HepG2 (cell line): ENCODE measurements at regions not wholly inside any gene's neighbourhood (a gene's known extent, or its start where the extent isn't known, plus 50 kb on each side); places are given as distances from the start of the nearest gene placed in this dataset.

Experiments used
- AGO2 ChIP-seq: fragments of 200-400 bp; formaldehyde crosslinking; optimal IDR thresholded peaks from 2 replicates; pipeline ENCODE3; 2017; ENCODE audit warnings: mild to moderate bottlenecking, low read depth, low read length, moderate library complexity
- ATAD3A ChIP-seq: sonication (generic); formaldehyde crosslinking; IDR thresholded peaks from 2 replicates; pipeline ENCODE4 v1.4.0; 2020; ENCODE audit warnings: missing genetic modification reagents
- ATRX ChIP-seq: sonication (generic); formaldehyde crosslinking; IDR thresholded peaks from 2 replicates; pipeline ENCODE4 v1.4.0; 2020; ENCODE audit warnings: missing genetic modification reagents, borderline replicate concordance
- BCL6 ChIP-seq: IDR thresholded peaks from 2 replicates; pipeline ENCODE4 v1.6.1; 2016; ENCODE audit warnings: missing genetic modification reagents, missing compliant biosample characterization
- GABPA ChIP-seq, 2 experiments: IDR thresholded peaks; 2 replicates each; pipeline ENCODE4 v1.6.1; 2011 to 2016; ENCODE audit warnings: low read depth in 2 of 2, low read length in 1 of 2, missing biosample characterization in 1 of 2, missing genetic modification characterization in 1 of 2
- NFE2L2 ChIP-seq: fragments of 150-350 bp; IDR thresholded peaks from 2 replicates; pipeline ENCODE4 v1.6.1; 2014; ENCODE audit warnings: low read length
- NR2F1 ChIP-seq, 2 experiments: fragments of 450-650 bp in 1 of 2; formaldehyde crosslinking in 1 of 2; IDR thresholded peaks; 2 replicates each; pipeline versions ENCODE4 v1.5.0 to v1.6.1; 2016 to 2020; ENCODE audit warnings: mild to moderate bottlenecking in 1 of 2, missing compliant biosample characterization in 1 of 2, missing genetic modification reagents in 1 of 2, moderate library complexity in 1 of 2
- POLR2G ChIP-seq: fragments of 200-400 bp; formaldehyde crosslinking; IDR thresholded peaks from 2 replicates; pipeline ENCODE4 v1.6.1; 2018; ENCODE audit warnings: mild to moderate bottlenecking, low read depth, low read length, moderate library complexity
- SMYD3 ChIP-seq: sonication (generic); formaldehyde crosslinking; IDR thresholded peaks from 2 replicates; pipeline ENCODE4 v1.8.1; 2023; ENCODE audit warnings: mild to moderate bottlenecking, missing genetic modification reagents
- UBTF ChIP-seq: sonication (generic); formaldehyde crosslinking; IDR thresholded peaks from 2 replicates; pipeline ENCODE4 v1.4.0; 2020; ENCODE audit warnings: mild to moderate bottlenecking, missing genetic modification reagents
- ZBTB7B ChIP-seq: sonication (generic); formaldehyde crosslinking; IDR thresholded peaks from 2 replicates; pipeline ENCODE4 v1.4.0; 2020; ENCODE audit warnings: missing genetic modification reagents
- ZNF232 ChIP-seq: sonication (generic); formaldehyde crosslinking; IDR thresholded peaks from 2 replicates; pipeline ENCODE4 v1.4.0; 2020; ENCODE audit warnings: missing genetic modification reagents, borderline replicate concordance
- ZNF280D ChIP-seq: sonication (generic); formaldehyde crosslinking; IDR thresholded peaks from 2 replicates; pipeline ENCODE4 v1.5.1; 2020; ENCODE audit warnings: mild to moderate bottlenecking, missing genetic modification reagents
- ZNF687 ChIP-seq: sonication (generic); formaldehyde crosslinking; IDR thresholded peaks from 2 replicates; pipeline ENCODE4 v1.5.1; 2020; ENCODE audit warnings: mild to moderate bottlenecking, missing genetic modification reagents, moderate library complexity
- ZNF749 ChIP-seq: sonication (generic); formaldehyde crosslinking; IDR thresholded peaks from 2 replicates; pipeline ENCODE4 v1.8.0; 2022; ENCODE audit warnings: mild to moderate bottlenecking, missing genetic modification reagents, moderate library complexity, borderline replicate concordance
- ZNF780A ChIP-seq: sonication (generic); formaldehyde crosslinking; IDR thresholded peaks from 2 replicates; pipeline ENCODE4 v1.8.0; 2022; ENCODE audit warnings: mild to moderate bottlenecking, missing genetic modification reagents, moderate library complexity
- ZSCAN29 ChIP-seq: sonication (generic); formaldehyde crosslinking; conservative IDR thresholded peaks from 2 replicates; pipeline ENCODE4 v1.4.0; 2020; ENCODE audit warnings: mild to moderate bottlenecking, missing genetic modification reagents

GRCh38 chr18:49723648-49724180, 89.6 kb downstream of the ACAA2 start (continued):
- TF ChIP-seq ZNF687 (no peak), POLR2G (no peak), ZNF749 (no peak), ATRX (CRISPR knock-in tag) (no peak), UBTF (no peak), ZNF280D (CRISPR knock-in tag) (no peak), ZSCAN29 (CRISPR knock-in tag) (no peak), NR2F1 (CRISPR knock-in tag; IDR thresholded peaks at IDR 0.05) (peak in 1 of 2 experiments; percentile 68; a peak in 2 of 4 replicates), GABPA (IDR thresholded peaks at IDR 0.05; ENCODE audit: low read depth, low read length) (no peak), GABPA (CRISPR knock-in tag; IDR thresholded peaks at IDR 0.05; ENCODE audit: low read depth) (no peak), ZNF232 (CRISPR knock-in tag) (no peak), ATAD3A (CRISPR knock-in tag) (no peak), ZNF780A (CRISPR knock-in tag) (no peak), SMYD3 (no peak), AGO2 (no peak), NFE2L2 (peak; percentile 65), BCL6 (CRISPR knock-in tag) (peak; percentile 90), ZBTB7B (no peak)
